ENCODE measurements at regions not wholly inside any gene's neighbourhood (a gene's known extent, or its start where the extent isn't known, plus 50 kb on each side); places are given as distances from the start of the nearest gene placed in this dataset.

- no peak for DNase-seq (ENCODE audit: low spot score)
Observed at GRCh38 chr5:144800169-144800568, 629.5 kb downstream of the KCTD16 start.

GRCh38 chr5:144798595-144798994 lies 627.9 kb downstream of the KCTD16 start:
- DNase-seq (ENCODE audit: low spot score): no peak

- DNase-seq (ENCODE audit: low spot score): no peak
Observed at GRCh38 chr5:144794922-144795321, 624.2 kb downstream of the KCTD16 start.

- no peak for DNase-seq (ENCODE audit: low spot score)
Observed at GRCh38 chr5:144788556-144788955, 617.9 kb downstream of the KCTD16 start.

GRCh38 chr5:144788046-144788445 lies 617.4 kb downstream of the KCTD16 start:
- DNase-seq (ENCODE audit: low spot score): no peak

- DNase-seq (ENCODE audit: low spot score): no peak
Observed at GRCh38 chr5:144779368-144779767, 608.7 kb downstream of the KCTD16 start.

GRCh38 chr5:144778561-144778960 lies 607.9 kb downstream of the KCTD16 start:
- no peak for DNase-seq (ENCODE audit: low spot score)

- DNase-seq (ENCODE audit: low spot score): no peak
Observed at GRCh38 chr5:144774197-144774596, 603.5 kb downstream of the KCTD16 start.

- DNase-seq (ENCODE audit: low spot score): no peak
Observed at GRCh38 chr5:144773628-144774027, 603.0 kb downstream of the KCTD16 start.

GRCh38 chr5:144771802-144772201 lies 601.1 kb downstream of the KCTD16 start:
- no peak for DNase-seq (ENCODE audit: low spot score)

- no peak for DNase-seq (ENCODE audit: low spot score)
Observed at GRCh38 chr5:144742361-144742760, 571.7 kb downstream of the KCTD16 start.

GRCh38 chr5:144731786-144732185 lies 561.1 kb downstream of the KCTD16 start:
- DNase-seq (ENCODE audit: low spot score): no peak

- no peak for DNase-seq (ENCODE audit: low spot score)
Observed at GRCh38 chr5:144712090-144712489, 541.4 kb downstream of the KCTD16 start.

- DNase-seq (ENCODE audit: low spot score): no peak
Observed at GRCh38 chr5:144711172-144711571, 540.5 kb downstream of the KCTD16 start.

GRCh38 chr5:144710637-144711036 lies 540.0 kb downstream of the KCTD16 start:
- no peak for DNase-seq (ENCODE audit: low spot score)

- DNase-seq (ENCODE audit: low spot score): no peak
Observed at GRCh38 chr5:144703776-144704175, 533.1 kb downstream of the KCTD16 start.

- DNase-seq (ENCODE audit: low spot score): no peak
Observed at GRCh38 chr5:144698484-144698883, 527.8 kb downstream of the KCTD16 start.

- no peak for DNase-seq (ENCODE audit: low spot score)
Observed at GRCh38 chr5:144697847-144698262, 527.2 kb downstream of the KCTD16 start.

- no peak for DNase-seq (ENCODE audit: low spot score)
Observed at GRCh38 chr5:144691936-144692335, 521.3 kb downstream of the KCTD16 start.

- DNase-seq (ENCODE audit: low spot score): no peak
Observed at GRCh38 chr5:144684899-144685298, 514.2 kb downstream of the KCTD16 start.

GRCh38 chr5:144680711-144681110 lies 510.0 kb downstream of the KCTD16 start:
- no peak for DNase-seq (ENCODE audit: low spot score)

GRCh38 chr5:144671066-144671465 lies 500.4 kb downstream of the KCTD16 start:
- DNase-seq (ENCODE audit: low spot score): no peak

- no peak for DNase-seq (ENCODE audit: low spot score)
Observed at GRCh38 chr5:144659634-144660227, 489.1 kb downstream of the KCTD16 start.

GRCh38 chr5:144644317-144644716 lies 473.6 kb downstream of the KCTD16 start:
- no peak for DNase-seq (ENCODE audit: low spot score)

- no peak for DNase-seq (ENCODE audit: low spot score)
Observed at GRCh38 chr5:144638787-144639186, 468.1 kb downstream of the KCTD16 start.

Data from CD4-positive, alpha-beta T cell treated with Interleukin-15 for 4 hours (primary cell).